K562 (cell line): ENCODE measurements at regions not wholly inside any gene's neighbourhood (a gene's known extent, or its start where the extent isn't known, plus 50 kb on each side); places are given as distances from the start of the nearest gene placed in this dataset.

Experiments
- ATAC-seq: fragments of 200-7000 bp; cut with Tn5 transposase; 3 replicates; pipeline ENCODE4 v1.9.1; 2020; ENCODE audit warnings: moderate library complexity
- BruUV-seq: library from RNA; stranded (reverse); fragments of 400-500 nt; replicated peaks from 2 replicates; lab custom pipeline; 2021; lab: Mats Ljungman, UMichigan
- CTCF ChIA-PET: fragments of 300-600 bp; formaldehyde crosslinking; extraction: SDS; loops from one replicate; lab custom pipeline; 2021; ENCODE audit warnings: low intra/inter-chr PET ratio; lab: Yijun Ruan, JAX
- POLR2A ChIA-PET: fragments of 300-600, 350-650 bp; sonication (Branson Sonifier 250); formaldehyde crosslinking; extraction: SDS; loops from one replicate; lab custom pipeline; 2021; ENCODE audit warnings: antibody characterized with exemption, inconsistent platforms; lab: Yijun Ruan, JAX
- DNase-seq, 4 experiments: peaks; one replicate each; pipeline versions ENCODE4 v3.0.0 to v3.0.0-alpha.2; 2011 to 2018; ENCODE audit warnings: low spot score in 3 of 4, mixed read lengths in 3 of 4; ENCODE audit errors: extremely low read depth in 1 of 4
- FAIRE-seq: peaks from 2 replicates; lab custom pipeline; 2011; peaks lifted over from hg19 to GRCh38; lab: Jason Lieb, UNC
- H2AFZ ChIP-seq: 2 replicates; pipeline ENCODE4 v1.6.0; 2011; ENCODE audit warnings: low read depth, low read length, control low read depth, inconsistent platforms
- H3K27ac ChIP-seq: fragments of 200-600 bp; 3 replicates; pipeline ENCODE4 v1.8.0; 2011; ENCODE audit warnings: low read depth, mild to moderate bottlenecking, control low read depth, inconsistent platforms, low read length, moderate library complexity, mixed read lengths; ENCODE audit errors: extremely low read depth
- H3K27me3 ChIP-seq, 2 experiments: fragments of 300-600 bp in 1 of 2; 2 replicates in 1 of 2; 3 replicates in 1 of 2; pipeline versions ENCODE4 v1.6.0 to v1.8.0; 2011; ENCODE audit warnings: inconsistent platforms in 2 of 2, low read length in 2 of 2, mild to moderate bottlenecking in 1 of 2, mixed read lengths in 1 of 2, moderate library complexity in 1 of 2; ENCODE audit not compliant: control insufficient read depth in 2 of 2, insufficient read depth in 2 of 2
- H3K36me3 ChIP-seq: fragments of 300-600 bp; 3 replicates; pipeline ENCODE4 v1.8.0; 2011; ENCODE audit warnings: mild to moderate bottlenecking, low read length, inconsistent platforms; ENCODE audit not compliant: control insufficient read depth, insufficient read depth
- H3K4me1 ChIP-seq, 2 experiments: fragments of 200-600 bp in 1 of 2; replicated peaks in 1 of 2; 2 replicates in 1 of 2; 3 replicates in 1 of 2; pipeline versions ENCODE4 v1.5.1 to v1.8.0; 2011; ENCODE audit warnings: inconsistent platforms in 2 of 2, low read length in 2 of 2, mild to moderate bottlenecking in 1 of 2, mixed read lengths in 1 of 2, moderate library complexity in 1 of 2; ENCODE audit not compliant: control insufficient read depth in 2 of 2, insufficient read depth in 2 of 2
- H3K4me2 ChIP-seq: 2 replicates; pipeline ENCODE4 v1.6.1; 2011; ENCODE audit warnings: low read length, control low read depth, inconsistent platforms, mixed read lengths; ENCODE audit not compliant: insufficient read depth
- H3K4me3 ChIP-seq: fragments of 200-600 bp; sonication (generic), shearing (Covaris generic); 2 replicates; pipeline ENCODE4 v1.5.1; 2016; ENCODE audit warnings: control low read depth, inconsistent platforms
- H3K79me2 ChIP-seq: fragments of 200-600 bp; 3 replicates; pipeline ENCODE4 v1.8.0; 2011; ENCODE audit warnings: low read length, inconsistent platforms; ENCODE audit not compliant: control insufficient read depth, insufficient read depth
- H3K9ac ChIP-seq, 2 experiments: 2 replicates each; pipeline versions ENCODE4 v1.6.0 to v1.6.1; 2011; ENCODE audit warnings: low read depth in 2 of 2, low read length in 2 of 2, control low read depth in 1 of 2, inconsistent platforms in 1 of 2, mild to moderate bottlenecking in 1 of 2, mixed read lengths in 1 of 2; ENCODE audit not compliant: insufficient read depth in 1 of 2
- H3K9me1 ChIP-seq: one replicate; pipeline ENCODE4 v1.6.0; 2011; ENCODE audit warnings: inconsistent platforms, mild to moderate bottlenecking, low read length, moderate library complexity; ENCODE audit not compliant: control insufficient read depth, insufficient read depth
- H3K9me3 ChIP-seq: replicated peaks from 2 replicates; pipeline ENCODE4 v1.5.1; 2011; ENCODE audit warnings: low read depth, low read length, inconsistent platforms; ENCODE audit not compliant: control insufficient read depth, insufficient read depth
- H4K20me1 ChIP-seq: replicated peaks from 2 replicates; pipeline ENCODE4 v1.6.1; 2011; ENCODE audit warnings: low read length, inconsistent platforms, mixed read lengths; ENCODE audit not compliant: control insufficient read depth, insufficient read depth
- DACH1 ChIP-seq: fragments of 450-650 bp; IDR thresholded peaks from 2 replicates; pipeline ENCODE4 v1.6.1; 2018; ENCODE audit not compliant: partially characterized antibody
- ETS1 ChIP-seq: conservative IDR thresholded peaks from 2 replicates; pipeline ENCODE4 v1.6.1; 2011; ENCODE audit warnings: low read depth, mild to moderate bottlenecking, low read length; ENCODE audit not compliant: control insufficient read depth
- GATA2 ChIP-seq: sonication (generic); formaldehyde crosslinking; IDR thresholded peaks from 2 replicates; pipeline ENCODE4 v1.4.0; 2020; ENCODE audit warnings: mild to moderate bottlenecking, missing genetic modification reagents
- HBP1 ChIP-seq: fragments of 450-650 bp; formaldehyde crosslinking; IDR thresholded peaks from 2 replicates; pipeline ENCODE4 v1.4.0; 2022; ENCODE audit warnings: missing genetic modification characterization
- ID3 ChIP-seq, 2 experiments: fragments of 250-450 bp in 1 of 2; fragments of 450-650 bp in 1 of 2; sonication (Bioruptor Pico) in 1 of 2; IDR thresholded peaks; 2 replicates each; pipeline versions ENCODE4 v1.6.1 to v1.8.0; 2016 to 2021; ENCODE audit warnings: mild to moderate bottlenecking in 2 of 2, moderate library complexity in 2 of 2, missing compliant biosample characterization in 1 of 2, missing genetic modification characterization in 1 of 2
- IRF1 ChIP-seq: sonication (generic); formaldehyde crosslinking; IDR thresholded peaks from 2 replicates; pipeline ENCODE4 v1.8.0; 2022; ENCODE audit warnings: missing genetic modification reagents, mild to moderate bottlenecking, borderline replicate concordance
- NCOA4 ChIP-seq: fragments of 450-650 bp; IDR thresholded peaks from 2 replicates; pipeline ENCODE4 v1.6.1; 2018; ENCODE audit warnings: mild to moderate bottlenecking; ENCODE audit not compliant: partially characterized antibody
- PCBP2 ChIP-seq: fragments of 200-400 bp; formaldehyde crosslinking; IDR thresholded peaks from 2 replicates; pipeline ENCODE4 v1.6.1; 2018; ENCODE audit warnings: low read length, low read depth, mild to moderate bottlenecking, moderate library complexity; ENCODE audit not compliant: poor library complexity, severe bottlenecking
- SMAD2 ChIP-seq: fragments of 150-350 bp; IDR thresholded peaks from 2 replicates; pipeline ENCODE4 v1.6.1; 2014; ENCODE audit warnings: low read depth, mild to moderate bottlenecking, low read length
- SRSF1 ChIP-seq: fragments of 200-400 bp; formaldehyde crosslinking; IDR thresholded peaks from 2 replicates; pipeline ENCODE4 v1.6.1; 2017; ENCODE audit warnings: mild to moderate bottlenecking, low read depth, low read length, moderate library complexity
- TAF7 ChIP-seq: fragments of 450-650 bp; IDR thresholded peaks from 2 replicates; pipeline ENCODE4 v1.6.1; 2016; ENCODE audit warnings: missing genetic modification characterization, missing compliant biosample characterization
- THRB ChIP-seq: fragments of 450-650 bp; formaldehyde crosslinking; conservative IDR thresholded peaks from 2 replicates; pipeline ENCODE4 v1.4.0; 2022; ENCODE audit warnings: mild to moderate bottlenecking, missing genetic modification characterization
- TRIM28 ChIP-seq: fragments of 450-650 bp; IDR thresholded peaks from 2 replicates; pipeline ENCODE4 v1.6.1; 2017
- U2AF1 ChIP-seq: fragments of 200-400 bp; formaldehyde crosslinking; optimal IDR thresholded peaks from 2 replicates; pipeline ENCODE3; 2017; ENCODE audit warnings: mild to moderate bottlenecking, low read depth, low read length, moderate library complexity
- ZC3H11A ChIP-seq: IDR thresholded peaks from 2 replicates; pipeline ENCODE4 v1.6.1; 2012; ENCODE audit warnings: low read depth, low read length, improper control_type of control experiment
- ZFPM2 ChIP-seq: fragments of 250-450 bp; sonication (Bioruptor Pico); IDR thresholded peaks from 2 replicates; pipeline ENCODE4 v1.5.1; 2022; ENCODE audit warnings: mild to moderate bottlenecking
- ZNF561 ChIP-seq: fragments of 450-650 bp; formaldehyde crosslinking; conservative IDR thresholded peaks from 2 replicates; pipeline ENCODE4 v1.4.0; 2020; ENCODE audit warnings: mild to moderate bottlenecking, moderate library complexity
- WGBS: fragments of 100-300 bp; shearing (Covaris generic); methylation state at CpG from one replicate; pipeline ENCODE4 v1.1.6; 2016; ENCODE audit warnings: low coverage, mixed read lengths; ENCODE audit not compliant: insufficient coverage; ENCODE audit errors: missing lambda C conversion rate; 5-methylcytosine and 5-hydroxymethylcytosine counted together
- in situ Hi-C: fragments of 300-500 bp; cut with MboI; formaldehyde crosslinking; loops from 4 replicates; pipeline ENCODE4 v1.15.0; 2018; ENCODE audit warnings: inconsistent platforms, mixed read lengths
- intact Hi-C: fragments of 100-400 bp; cut with micrococcal nuclease; formaldehyde crosslinking; loops from 2 replicates; pipeline ENCODE4 v1.14.2; 2022

- no peak overlapping the region for H3K4me2 ChIP-seq
- H3K9me1 ChIP-seq, result no peaks in the 10 kb centered on the region
- H3K27ac ChIP-seq, result no peak overlapping the region
- H3K4me1 ChIP-seq, result no peaks in the 10 kb centered on the region
- no peak overlapping the region for H3K9ac ChIP-seq
- no peaks in the 10 kb centered on the region for H3K36me3 ChIP-seq
- FAIRE-seq, result no peak
- ATAC-seq, result no peak
- no peak overlapping the region for H3K4me3 ChIP-seq
- H3K79me2 ChIP-seq, result no peaks in the 10 kb centered on the region
- no peak for DNase-seq
- POLR2A ChIA-PET, result interaction anchor here (0.6 to 1.4 kb wide), 2 partner anchors 12 to 1024 kb away, joined by 3 read pairs; no protein-coding TSS in a partner anchor
- BruUV-seq, result no TSS peak
- CTCF ChIA-PET, result no interaction called here
- no peaks in the 10 kb centered on the region for H3K9me3 ChIP-seq
- WGBS, result 0% methylated on average over 1 of the region's 1 CpG
- in situ Hi-C loops (no loop called here), intact Hi-C loops (no loop called here)
- H3K27me3 ChIP-seq, result peaks cover 0 to 2% of the 10 kb centered on the region in 2 experiments; a peak in 2 of 5 replicates
- no peak overlapping the region for H2AFZ ChIP-seq
- H4K20me1 ChIP-seq, result no peaks in the 10 kb centered on the region
- TF ChIP-seq ZNF561 (no peak), IRF1 (CRISPR knock-in tag) (no peak), ETS1 (no peak), PCBP2 (no peak), NCOA4 (no peak), U2AF1 (no peak), HBP1 (no peak), DACH1 (no peak), TAF7 (tag) (no peak), SMAD2 (no peak), ZFPM2 (CRISPR knock-in tag) (no peak), ZC3H11A (no peak), ID3 (CRISPR knock-in tag; IDR thresholded peaks at IDR 0.05) (no peak), ID3 (tag; IDR thresholded peaks at IDR 0.05) (no peak), THRB (CRISPR knock-in tag) (no peak), SRSF1 (no peak), GATA2 (CRISPR knock-in tag) (no peak), TRIM28 (no peak)
Observed at GRCh38 chr5:71825992-71826391, 106.9 kb downstream of the CARTPT start.
